ENCODE measurements at regions not wholly inside any gene's neighbourhood (a gene's known extent, or its start where the extent isn't known, plus 50 kb on each side); places are given as distances from the start of the nearest gene placed in this dataset.
"Not testable (repeated sequence)": the region's sequence is repeated elsewhere in the genome, so short reads cannot be mapped to it uniquely, and the experiment has no call there.

- H3K27me3 ChIP-seq (replicated peaks; ENCODE audit: insufficient read depth) = no peaks in the 10 kb centered on the region
- ATAC-seq (ENCODE audit: insufficient number of reproducible peaks, low FRiP score, low read depth) = no peak
- H3K4me3 ChIP-seq = no peak overlapping the region
- no peak overlapping the region for H3K27ac ChIP-seq
- no peak for DNase-seq (ENCODE audit: low spot score)
- H3K9me3 ChIP-seq = no peaks in the 10 kb centered on the region
- TF ChIP-seq CTCF (IDR thresholded peaks at IDR 0.05) = no peak
- H3K4me1 ChIP-seq (ENCODE audit: control insufficient read depth in 1 of 2, low read depth in 2 of 2) = no peaks in the 10 kb centered on the region
- H3K36me3 ChIP-seq = no peaks in the 10 kb centered on the region
These were observed 485.4 kb downstream of the AMY1C start for GRCh38 chr1:104235141-104235540.

GRCh38 chr1:104238991-104239390 lies 489.3 kb downstream of the AMY1C start:
- DNase-seq (ENCODE audit: low spot score) = no peak
- no peak for ATAC-seq (ENCODE audit: insufficient number of reproducible peaks, low FRiP score, low read depth)
- TF ChIP-seq CTCF (IDR thresholded peaks at IDR 0.05) = no peak
- Histone ChIP-seq H3K27me3 (replicated peaks; ENCODE audit: insufficient read depth) (no peaks in the 10 kb centered on the region), H3K4me1 (ENCODE audit: control insufficient read depth in 1 of 2, low read depth in 2 of 2) (no peaks in the 10 kb centered on the region), H3K4me3 (no peak overlapping the region), H3K36me3 (no peaks in the 10 kb centered on the region), H3K9me3 (no peaks in the 10 kb centered on the region), H3K27ac (no peak overlapping the region)

GRCh38 chr1:104248385-104248784 lies 498.7 kb downstream of the AMY1C start:
- ATAC-seq (ENCODE audit: insufficient number of reproducible peaks, low FRiP score, low read depth) (no peak), DNase-seq (ENCODE audit: low spot score) (no peak)
- no peak for TF ChIP-seq CTCF (IDR thresholded peaks at IDR 0.05)
- no peaks in the 10 kb centered on the region for H3K9me3 ChIP-seq
- no peaks in the 10 kb centered on the region for H3K27me3 ChIP-seq (replicated peaks; ENCODE audit: insufficient read depth)
- H3K36me3 ChIP-seq = no peaks in the 10 kb centered on the region
- H3K4me3 ChIP-seq = no peak overlapping the region
- H3K27ac ChIP-seq = no peak overlapping the region
- no peaks in the 10 kb centered on the region for H3K4me1 ChIP-seq (ENCODE audit: control insufficient read depth in 1 of 2, low read depth in 2 of 2)

GRCh38 chr1:104259481-104259880 lies 509.8 kb downstream of the AMY1C start:
- Histone ChIP-seq H3K27me3 (replicated peaks; ENCODE audit: insufficient read depth) (no peaks in the 10 kb centered on the region), H3K27ac (no peak overlapping the region), H3K36me3 (no peaks in the 10 kb centered on the region), H3K4me1 (ENCODE audit: control insufficient read depth in 1 of 2, low read depth in 2 of 2) (no peaks in the 10 kb centered on the region), H3K9me3 (no peaks in the 10 kb centered on the region), H3K4me3 (no peak overlapping the region)
- no peak for TF ChIP-seq CTCF (IDR thresholded peaks at IDR 0.05)
- no peak for ATAC-seq (ENCODE audit: insufficient number of reproducible peaks, low FRiP score, low read depth)
- DNase-seq (ENCODE audit: low spot score) = no peak

GRCh38 chr1:104263110-104263509 lies 513.4 kb downstream of the AMY1C start:
- not testable (repeated sequence) for H3K27me3 ChIP-seq (replicated peaks; ENCODE audit: insufficient read depth); H3K4me3 ChIP-seq; H3K4me1 ChIP-seq (ENCODE audit: control insufficient read depth in 1 of 2, low read depth in 2 of 2); H3K9me3 ChIP-seq; DNase-seq (ENCODE audit: low spot score); H3K27ac ChIP-seq; H3K36me3 ChIP-seq; ATAC-seq (ENCODE audit: insufficient number of reproducible peaks, low FRiP score, low read depth)

- H3K27ac ChIP-seq = no peak overlapping the region
- no peak for TF ChIP-seq CTCF (IDR thresholded peaks at IDR 0.05)
- H3K4me1 ChIP-seq (ENCODE audit: control insufficient read depth in 1 of 2, low read depth in 2 of 2) = no peaks in the 10 kb centered on the region
- no peaks in the 10 kb centered on the region for H3K9me3 ChIP-seq
- no peak for ATAC-seq (ENCODE audit: insufficient number of reproducible peaks, low FRiP score, low read depth)
- no peak overlapping the region for H3K4me3 ChIP-seq
- no peaks in the 10 kb centered on the region for H3K27me3 ChIP-seq (replicated peaks; ENCODE audit: insufficient read depth)
- H3K36me3 ChIP-seq = no peaks in the 10 kb centered on the region
- no peak for DNase-seq (ENCODE audit: low spot score)
These were observed 514.8 kb downstream of the AMY1C start for GRCh38 chr1:104264521-104264920.

All from thoracic aorta (tissue), 2 donors.